ENCODE measurements at regions not wholly inside any gene's neighbourhood (a gene's known extent, or its start where the extent isn't known, plus 50 kb on each side); places are given as distances from the start of the nearest gene placed in this dataset.

- H3K27ac ChIP-seq (replicated peaks) = no peak overlapping the region
- H3K27me3 ChIP-seq (ENCODE audit: insufficient read depth, poor library complexity, severe bottlenecking) = no peaks in the 10 kb centered on the region
- DNase-seq (ENCODE audit: low read depth in 1 of 2, low spot score in 1 of 2) = no peak
- no peak overlapping the region for H3K4me3 ChIP-seq (replicated peaks; ENCODE audit: insufficient read depth, low read length)
- TF ChIP-seq CTCF (IDR thresholded peaks at IDR 0.05; ENCODE audit: insufficient read depth, low read length) (no peak), GABPA (IDR thresholded peaks at IDR 0.05; ENCODE audit: low read depth) (no peak), SPI1 (IDR thresholded peaks at IDR 0.05; ENCODE audit: borderline replicate concordance, low read depth) (no peak), REST (IDR thresholded peaks at IDR 0.05; ENCODE audit: insufficient replicate concordance, low read depth) (no peak), POLR2AphosphoS5 (IDR thresholded peaks at IDR 0.05; ENCODE audit: low read depth) (no peak)
Observed at GRCh38 chr13:81659984-81660383, 1319.1 kb upstream of the SPRY2 start.

GRCh38 chr13:81658598-81659370, 1317.9 kb upstream of the SPRY2 start:
- H3K27me3 ChIP-seq (ENCODE audit: insufficient read depth, poor library complexity, severe bottlenecking) = no peaks in the 10 kb centered on the region
- no peak for DNase-seq (ENCODE audit: low read depth in 1 of 2, low spot score in 1 of 2)
- TF ChIP-seq SPI1 (IDR thresholded peaks at IDR 0.05; ENCODE audit: borderline replicate concordance, low read depth) = no peak
- H3K4me3 ChIP-seq (replicated peaks; ENCODE audit: insufficient read depth, low read length) = no peak overlapping the region
- H3K27ac ChIP-seq (replicated peaks) = no peak overlapping the region

GRCh38 chr13:81639984-81640582, 1299.2 kb upstream of the SPRY2 start:
- Histone ChIP-seq H3K27me3 (ENCODE audit: insufficient read depth, poor library complexity, severe bottlenecking) (no peaks in the 10 kb centered on the region), H3K4me3 (replicated peaks; ENCODE audit: insufficient read depth, low read length) (no peak overlapping the region), H3K27ac (replicated peaks) (no peak overlapping the region)
- TF ChIP-seq REST (IDR thresholded peaks at IDR 0.05; ENCODE audit: insufficient replicate concordance, low read depth) = no peak
- no peak for TF ChIP-seq SPI1 (IDR thresholded peaks at IDR 0.05; ENCODE audit: borderline replicate concordance, low read depth)
- TF ChIP-seq CTCF (IDR thresholded peaks at IDR 0.05; ENCODE audit: insufficient read depth, low read length) = peak; percentile 10
- no peak for TF ChIP-seq GABPA (IDR thresholded peaks at IDR 0.05; ENCODE audit: low read depth)
- DNase-seq (ENCODE audit: low read depth in 1 of 2, low spot score in 1 of 2) = peak in 1 of 2 experiments; percentile 16

- Histone ChIP-seq H3K4me3 (replicated peaks; ENCODE audit: insufficient read depth, low read length) (no peak overlapping the region), H3K27ac (replicated peaks) (no peak overlapping the region), H3K27me3 (ENCODE audit: insufficient read depth, poor library complexity, severe bottlenecking) (no peaks in the 10 kb centered on the region)
- no peak for DNase-seq (ENCODE audit: low read depth in 1 of 2, low spot score in 1 of 2)
- TF ChIP-seq SPI1 (IDR thresholded peaks at IDR 0.05; ENCODE audit: borderline replicate concordance, low read depth) (no peak), GABPA (IDR thresholded peaks at IDR 0.05; ENCODE audit: low read depth) (no peak), CTCF (IDR thresholded peaks at IDR 0.05; ENCODE audit: insufficient read depth, low read length) (no peak), POLR2AphosphoS5 (IDR thresholded peaks at IDR 0.05; ENCODE audit: low read depth) (no peak), REST (IDR thresholded peaks at IDR 0.05; ENCODE audit: insufficient replicate concordance, low read depth) (no peak)
Observed at GRCh38 chr13:81637457-81637856, 1296.5 kb upstream of the SPRY2 start.

Data from HL-60 (cell line).